SHP77 (cell line): ENCODE measurements at regions not wholly inside any gene's neighbourhood (a gene's known extent, or its start where the extent isn't known, plus 50 kb on each side); places are given as distances from the start of the nearest gene placed in this dataset.

Experiments used
- DNase-seq, 2 experiments: peaks; one replicate each; lab custom pipeline; 2025; lab: John Stamatoyannopoulos, UW

DNA sequence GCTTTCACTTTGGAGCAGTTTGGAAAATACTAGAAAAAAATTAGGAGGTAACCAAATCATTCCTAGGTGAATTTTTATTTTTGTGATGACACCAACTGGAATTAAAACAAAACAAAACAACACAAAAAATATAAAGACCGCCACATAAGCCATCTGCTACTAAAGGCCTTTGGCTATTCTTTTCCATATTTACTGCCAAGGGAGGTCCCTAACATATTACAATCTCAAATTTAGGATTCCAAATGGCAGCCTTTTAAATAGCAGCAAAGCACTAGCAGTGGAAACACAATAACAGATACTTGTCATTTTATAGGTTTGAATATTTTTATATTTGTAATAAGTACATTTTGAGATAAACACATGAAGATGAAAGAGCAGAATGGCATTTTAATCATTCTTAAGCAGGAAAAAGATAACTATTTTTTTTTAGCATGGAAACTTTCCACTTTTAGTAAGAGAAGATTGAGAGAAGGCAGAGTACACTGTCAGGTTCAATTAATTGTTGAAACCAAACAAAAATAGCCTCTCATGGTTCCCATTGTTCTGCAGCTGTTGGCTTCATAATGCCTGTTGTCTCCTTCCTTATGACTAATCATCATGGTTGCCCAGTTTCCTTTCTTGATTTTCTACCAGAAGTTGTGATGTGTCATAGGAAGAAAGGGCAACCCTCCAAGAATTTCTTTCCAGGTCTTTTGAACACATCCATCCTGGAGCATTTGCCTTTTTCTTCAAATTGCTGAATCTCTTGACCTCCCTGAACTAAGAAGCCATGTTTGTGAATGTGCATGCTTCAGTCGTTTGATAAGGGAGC, 219.0 kb upstream of the EMCN start:
- DNase-seq, result no peak

DNA sequence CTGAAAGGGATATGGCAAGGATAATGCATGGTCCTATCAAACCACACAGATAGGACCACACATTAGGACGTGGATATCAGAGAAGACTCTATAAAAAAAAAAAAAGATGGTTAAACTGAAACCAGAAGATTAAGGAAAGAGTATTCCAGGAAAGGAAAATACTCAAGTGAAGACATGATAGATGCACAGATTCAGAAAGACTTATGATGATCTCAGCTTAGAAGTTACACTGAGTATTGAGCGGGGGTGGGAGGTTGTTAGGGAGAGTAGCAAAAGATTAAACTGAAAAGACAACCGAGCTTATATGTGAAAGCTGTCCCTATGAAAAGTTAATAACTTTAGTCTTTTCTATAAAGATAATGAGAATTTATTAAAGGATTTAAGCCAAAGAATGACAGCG, 211.0 kb upstream of the EMCN start:
- DNase-seq, result no peak

DNA sequence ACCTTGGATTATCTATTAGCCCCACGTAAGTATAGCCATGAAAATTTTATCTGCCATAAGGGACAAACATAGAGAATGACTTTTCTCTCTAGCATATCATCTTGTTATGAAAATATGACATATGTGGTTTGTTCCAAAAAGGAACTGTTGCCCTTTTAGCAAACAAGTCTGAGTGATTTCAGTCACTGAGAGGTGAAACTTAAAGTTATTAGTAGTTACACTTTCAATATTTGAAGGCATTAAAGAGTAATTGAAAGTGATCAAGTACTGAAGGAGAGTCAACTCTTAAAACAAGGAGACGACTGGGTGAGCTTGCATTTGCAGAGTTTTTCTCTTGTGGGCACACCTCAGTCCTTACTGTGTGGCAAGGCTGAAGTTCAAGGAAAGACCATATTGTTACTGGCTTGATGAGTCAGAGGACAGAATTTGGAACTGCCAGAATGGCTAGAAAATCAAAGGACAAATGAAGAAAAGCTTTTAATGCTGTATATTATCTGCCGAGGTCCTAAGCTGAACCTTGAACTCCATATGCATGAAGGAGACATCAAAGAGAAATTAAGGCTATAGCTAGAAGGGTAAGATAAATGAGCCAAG, 205.1 kb upstream of the EMCN start:
- no peak for DNase-seq

DNA sequence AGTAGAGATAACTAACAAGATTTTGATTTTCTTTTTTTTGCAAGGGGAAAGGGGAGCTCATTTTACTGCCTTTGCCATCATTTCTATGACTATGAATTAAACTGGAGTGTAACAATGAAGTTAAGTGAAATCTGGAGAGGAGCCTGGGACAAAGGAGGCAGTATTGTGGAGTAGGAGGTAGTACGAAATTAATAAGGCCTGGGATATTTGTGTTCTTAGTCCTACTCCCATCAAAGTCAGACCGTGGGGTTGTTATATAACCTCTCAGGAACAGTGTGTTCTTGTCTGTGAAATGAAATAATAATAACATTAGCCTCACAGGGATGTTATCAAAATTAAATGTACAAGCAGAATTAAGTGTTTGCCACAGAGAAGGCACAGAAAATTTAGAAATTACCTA, 204.3 kb upstream of the EMCN start:
- DNase-seq, result no peak

DNA sequence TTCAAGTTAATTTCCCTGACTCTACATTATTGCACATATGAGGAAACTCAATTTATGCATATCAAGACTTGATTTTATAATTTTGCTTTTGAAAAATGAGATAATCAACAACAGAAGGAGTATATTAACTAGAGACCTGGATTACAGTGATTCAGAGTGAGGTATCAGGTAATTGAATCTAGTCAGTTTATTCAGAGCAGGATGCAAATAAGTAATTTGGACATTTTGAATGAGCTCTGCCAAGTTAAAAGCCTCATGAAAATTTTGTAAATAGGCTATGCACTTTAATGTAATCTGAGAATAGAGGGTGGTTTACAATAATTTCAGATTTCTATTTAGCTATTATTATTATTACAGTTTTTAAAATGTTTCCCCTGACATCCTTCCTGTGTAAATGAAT, 203.7 kb upstream of the EMCN start:
- DNase-seq, result no peak

DNA sequence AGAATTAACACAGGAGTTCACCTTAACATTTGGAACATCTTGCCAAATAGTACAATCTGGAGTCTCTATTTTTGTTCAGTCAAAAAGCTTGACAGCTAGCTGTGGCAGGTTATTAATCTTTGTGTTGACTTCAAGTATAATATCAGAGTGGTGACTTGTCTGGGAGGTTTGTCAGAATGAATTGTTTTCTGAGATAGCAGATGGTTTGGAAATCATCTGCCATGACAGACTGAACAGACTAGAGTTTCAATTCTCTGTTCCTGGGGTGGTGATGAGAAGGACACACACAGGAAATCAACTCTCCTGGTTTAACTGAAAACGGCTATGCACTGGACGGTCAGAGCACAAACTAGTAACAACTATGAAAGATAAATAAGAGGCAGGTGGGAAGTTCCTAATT, 203.3 kb upstream of the EMCN start:
- no peak for DNase-seq

DNA sequence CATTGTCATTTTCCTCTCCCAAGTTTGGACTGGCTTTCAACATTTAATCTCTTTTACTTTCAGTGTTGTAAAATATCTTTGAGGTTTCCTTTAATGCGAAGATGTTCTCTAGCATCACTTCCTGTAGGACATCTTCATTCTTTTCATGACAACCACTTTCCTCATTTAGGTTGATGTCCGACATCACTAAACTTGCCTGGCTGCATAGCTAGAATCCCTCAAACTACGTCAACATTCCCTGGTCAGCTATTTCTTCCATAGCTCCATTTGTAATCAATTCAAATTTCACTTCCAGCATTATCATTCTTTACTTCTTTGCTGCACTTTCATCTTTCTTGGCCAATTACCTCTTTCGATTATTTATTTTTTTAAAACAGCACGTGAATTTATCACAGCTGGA, 198.6 kb upstream of the EMCN start:
- DNase-seq, result no peak

DNA sequence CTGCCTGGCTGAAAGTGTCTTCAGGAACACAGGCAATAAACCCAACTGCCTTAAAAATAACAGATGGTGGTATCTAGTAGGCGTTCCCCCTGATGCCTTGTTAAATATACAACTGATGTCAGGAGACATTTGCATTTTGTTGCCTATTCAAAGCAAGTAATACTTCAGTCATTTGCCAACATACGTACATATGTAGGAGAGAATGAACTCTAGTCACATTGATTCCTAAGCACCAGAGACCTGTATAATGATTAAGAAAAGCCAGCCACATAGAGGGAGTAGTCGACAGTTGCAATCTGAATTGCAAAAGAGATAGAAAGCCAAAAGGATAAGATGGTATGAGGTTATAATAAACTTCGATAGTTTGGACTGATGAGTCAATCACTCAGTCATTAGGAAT, 191.0 kb upstream of the EMCN start:
- DNase-seq, result no peak

DNA sequence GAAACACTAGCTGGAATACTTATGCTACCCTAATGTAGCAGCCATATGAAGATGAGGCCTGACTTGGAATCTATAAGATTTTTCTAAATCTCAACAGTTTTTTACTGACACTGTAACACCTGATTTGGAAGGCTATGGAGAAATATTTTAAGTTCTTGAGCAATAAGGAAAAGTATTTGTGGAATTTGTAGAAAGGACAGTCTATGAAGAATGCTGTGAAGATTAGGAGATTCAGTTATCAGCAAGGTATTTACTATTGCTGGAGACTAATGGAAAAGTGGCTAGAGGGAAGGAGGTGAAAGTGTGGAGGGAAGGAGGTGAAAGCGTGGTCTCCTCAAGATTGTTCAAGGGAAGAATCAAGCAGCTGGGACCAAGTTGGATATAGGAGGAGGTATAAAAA, 190.0 kb upstream of the EMCN start:
- DNase-seq, result no peak

DNA sequence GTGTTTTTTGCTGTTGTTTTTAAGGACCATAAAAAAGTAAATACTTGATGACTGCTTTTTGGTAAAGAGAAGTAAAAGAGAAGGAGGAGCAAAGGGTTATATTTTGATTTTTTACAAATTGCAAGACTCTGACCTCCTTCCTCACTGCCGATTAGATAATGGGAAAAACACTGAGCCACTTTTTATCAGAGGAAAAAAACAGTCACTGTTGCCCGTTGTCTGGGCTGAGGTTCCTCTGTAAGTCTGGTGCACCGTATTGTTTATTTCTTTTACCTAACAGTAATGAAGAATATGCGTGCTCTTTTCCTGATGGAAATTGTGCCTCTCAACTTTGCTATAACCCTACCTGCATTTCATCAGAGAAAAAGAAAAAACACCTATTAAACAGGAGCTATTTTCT, 178.7 kb upstream of the EMCN start:
- no peak for DNase-seq

DNA sequence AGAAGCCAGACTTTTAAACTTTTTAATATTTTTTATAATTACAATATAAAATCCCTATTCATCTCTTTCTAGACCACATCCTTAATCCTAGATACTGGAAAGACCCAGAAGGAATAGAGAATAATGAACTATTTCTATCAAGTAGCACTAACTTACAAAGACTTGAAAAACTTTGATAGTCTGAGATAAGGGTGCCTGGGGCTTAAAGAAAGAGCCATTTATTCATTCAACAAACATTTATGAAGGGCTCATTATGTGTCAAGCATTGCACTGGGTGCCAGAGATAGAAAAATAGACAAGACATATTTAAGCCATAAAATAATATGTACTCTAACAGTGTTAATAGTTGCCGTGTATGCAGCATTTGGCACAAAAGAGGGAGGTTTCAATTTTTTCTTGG, 178.0 kb upstream of the EMCN start:
- no peak for DNase-seq

DNA sequence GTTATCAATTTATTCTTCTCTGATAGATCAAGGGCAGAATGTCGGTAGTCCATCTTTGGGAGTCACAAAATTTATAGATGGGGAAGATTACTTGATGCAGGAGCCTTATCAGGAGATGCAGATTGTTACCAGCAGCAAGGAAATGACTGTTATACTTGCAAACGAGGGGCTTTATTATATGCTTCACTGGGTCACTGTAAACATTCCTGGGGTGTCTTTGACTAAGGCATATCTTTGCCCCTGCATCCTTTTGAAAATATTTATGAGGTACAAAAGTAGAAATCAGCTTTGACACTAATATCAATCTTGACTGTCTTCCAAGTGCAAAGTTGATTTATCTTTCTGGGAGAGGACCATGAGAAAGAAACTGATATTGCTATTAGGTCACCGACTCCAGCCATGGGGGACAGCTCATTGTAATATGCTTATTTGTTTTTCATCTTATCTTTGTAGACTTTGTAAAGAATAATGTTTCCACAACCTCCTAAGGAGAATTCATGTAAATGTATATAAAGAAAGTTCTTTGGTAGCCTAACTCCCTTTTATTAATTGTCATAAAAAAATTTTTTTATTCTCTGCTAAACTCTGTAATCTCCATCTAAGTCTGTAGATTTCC, 177.3 kb upstream of the EMCN start:
- no peak for DNase-seq

DNA sequence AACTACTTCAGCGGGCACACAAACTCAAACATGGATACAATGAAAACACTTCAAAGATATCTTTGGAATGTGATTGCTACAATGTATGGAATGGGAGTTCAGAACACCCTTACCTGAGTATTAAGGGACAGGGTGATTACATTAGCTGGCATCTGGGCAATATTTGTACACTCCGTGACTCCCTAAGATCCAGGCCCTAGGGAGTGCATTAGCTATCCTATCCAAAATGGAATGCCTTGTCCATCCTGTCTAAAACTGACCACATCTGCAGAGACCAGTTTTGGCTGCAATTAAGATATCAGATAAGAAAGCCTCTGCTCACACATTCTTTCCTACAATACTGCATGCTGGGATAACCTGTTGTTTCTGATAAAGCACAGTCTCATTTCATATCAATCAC, 176.6 kb upstream of the EMCN start:
- no peak for DNase-seq

DNA sequence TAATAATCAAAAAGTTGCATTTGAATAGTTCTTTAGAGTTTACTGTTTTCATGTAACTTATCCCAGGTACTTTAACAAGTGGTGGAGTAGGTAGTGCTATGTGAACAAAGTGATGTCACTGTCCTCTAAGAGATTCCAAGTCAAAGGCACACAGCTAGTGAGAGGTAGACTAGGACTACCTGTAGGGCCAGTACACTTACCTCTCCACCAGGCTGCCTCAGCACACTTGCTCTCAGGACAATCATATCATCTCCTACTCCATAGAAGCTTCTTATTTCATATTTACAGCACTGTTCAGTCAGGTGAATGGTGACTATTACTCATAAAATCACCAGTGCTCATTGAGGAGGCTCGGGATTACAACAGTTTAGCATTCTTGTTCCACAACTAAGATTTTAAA, 173.0 kb upstream of the EMCN start:
- no peak for DNase-seq

DNA sequence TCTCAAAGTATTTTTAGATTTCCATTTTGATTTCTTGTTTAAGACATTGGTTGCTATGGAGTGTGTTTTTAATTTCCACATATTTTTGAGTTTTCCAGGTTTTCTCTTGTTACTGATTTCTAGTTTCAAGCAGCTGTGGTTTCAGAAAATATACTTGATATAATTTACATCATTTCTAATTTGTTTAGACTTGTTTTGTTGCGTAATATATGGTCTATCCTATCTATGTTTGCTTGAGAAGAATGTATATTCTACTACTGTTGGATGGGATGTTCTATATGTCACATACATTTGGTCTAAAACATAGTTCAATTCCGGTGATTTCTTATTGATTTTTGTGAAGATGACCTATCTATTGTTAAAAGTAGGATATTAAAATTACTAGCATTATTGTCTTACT, 170.5 kb upstream of the EMCN start:
- DNase-seq, result no peak

DNA sequence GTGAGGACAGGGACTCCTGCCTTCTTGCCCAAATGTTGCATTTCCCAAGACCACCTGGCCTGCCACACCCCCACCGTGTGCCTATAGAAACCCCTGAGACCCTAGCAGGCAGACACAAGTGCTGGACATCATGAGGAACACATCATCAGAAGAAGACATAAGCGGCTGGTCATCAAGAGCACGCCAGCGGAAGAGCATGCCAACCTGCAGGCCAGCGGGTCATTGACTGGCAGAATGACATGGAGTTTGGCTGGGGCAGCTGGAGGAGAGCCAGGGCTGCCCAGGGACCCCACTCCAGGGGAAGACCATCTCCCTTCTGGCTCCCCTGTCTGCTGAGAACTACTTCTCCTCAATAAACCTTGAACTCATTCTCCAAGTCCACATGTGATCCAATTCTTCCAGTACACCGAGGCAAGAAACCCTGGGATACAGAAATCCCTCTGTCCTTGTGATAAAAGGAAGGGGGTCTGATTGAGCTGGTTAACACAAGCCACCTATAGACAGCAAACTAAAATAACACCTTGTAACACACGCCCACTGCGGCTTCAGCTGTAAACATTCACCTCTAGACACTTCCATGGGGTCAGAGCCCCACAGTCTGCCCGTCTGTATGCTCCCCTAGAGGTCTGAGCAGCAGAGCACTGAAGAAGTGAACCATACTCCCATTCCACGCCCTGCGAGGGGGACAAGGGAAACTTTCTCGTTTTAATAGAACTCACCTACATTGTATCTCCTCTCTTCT, 164.8 kb upstream of the EMCN start:
- no peak for DNase-seq

DNA sequence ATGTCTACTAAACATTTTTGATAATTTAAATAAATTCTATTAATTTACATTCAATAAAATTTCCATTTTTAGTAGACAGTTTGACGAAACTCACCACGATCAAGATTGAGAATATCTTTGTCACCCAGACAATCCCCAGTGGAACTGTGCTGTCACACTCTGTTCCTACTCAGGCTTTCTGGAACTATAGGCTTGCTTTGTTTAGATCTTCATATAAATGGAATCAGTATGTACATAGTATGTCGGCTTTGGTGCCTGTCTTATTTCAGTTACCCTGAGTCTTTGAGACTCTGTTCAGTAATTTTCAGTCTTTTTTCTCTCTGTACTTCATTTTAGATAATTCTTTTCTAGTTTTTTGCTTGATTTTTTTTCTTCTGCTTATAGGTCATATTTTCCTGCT, 163.5 kb upstream of the EMCN start:
- no peak for DNase-seq

DNA sequence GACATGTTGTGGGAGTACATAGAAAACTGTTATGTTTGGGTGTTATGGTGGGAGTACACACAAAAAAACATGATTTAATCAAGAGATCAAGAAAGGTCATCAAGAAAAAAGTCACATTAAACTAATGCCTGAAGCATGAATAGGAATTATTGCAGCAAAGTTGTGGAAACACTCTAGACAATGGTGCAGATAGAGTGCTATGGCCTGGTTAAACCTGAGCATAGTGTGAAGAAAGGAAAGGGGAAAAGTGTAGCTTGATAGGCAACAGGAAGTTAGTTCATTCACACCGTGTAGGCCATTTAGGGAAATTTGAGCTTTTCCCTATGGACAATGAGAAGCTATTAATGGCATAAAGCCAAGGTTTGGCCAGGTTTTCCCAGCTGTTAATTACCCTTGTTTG, 162.1 kb upstream of the EMCN start:
- DNase-seq, result no peak

DNA sequence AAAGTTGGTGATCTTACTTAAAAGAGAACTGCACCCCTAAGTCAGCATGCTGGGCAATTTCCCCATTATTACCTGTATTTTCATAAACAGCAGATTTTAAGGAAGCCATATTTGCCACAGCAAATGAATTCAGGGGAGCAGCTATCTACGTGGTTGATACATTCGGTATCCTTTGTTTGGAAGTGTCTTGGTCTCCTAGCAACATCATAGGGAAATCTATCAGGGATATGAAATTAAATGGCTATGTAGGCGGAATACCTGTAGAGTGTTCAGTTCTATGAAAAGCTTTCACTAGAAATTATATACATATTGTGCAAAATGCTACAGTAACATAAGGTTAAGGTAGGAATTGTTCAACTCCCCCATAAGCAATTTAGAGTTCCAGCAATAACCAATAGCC, 157.2 kb upstream of the EMCN start:
- DNase-seq, result no peak

DNA sequence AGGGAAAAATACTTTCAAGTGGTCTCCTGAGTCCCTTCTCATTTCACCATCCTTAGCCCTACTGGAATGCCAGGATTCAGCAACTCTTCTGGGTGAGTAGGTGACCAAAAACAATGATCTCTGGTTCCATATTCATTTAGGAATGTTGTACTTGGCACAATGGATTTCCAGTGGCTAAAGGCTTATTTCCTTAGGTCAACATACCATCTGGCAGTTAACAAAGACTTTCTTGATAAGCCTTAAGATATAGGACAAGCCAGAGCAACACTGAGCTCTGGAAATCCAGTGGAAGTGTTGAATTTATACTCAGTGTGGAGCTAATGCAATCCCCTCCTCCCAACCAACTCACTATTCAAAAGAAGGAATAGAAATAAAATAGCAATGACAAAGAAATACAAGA, 139.4 kb upstream of the EMCN start:
- DNase-seq, result no peak

DNA sequence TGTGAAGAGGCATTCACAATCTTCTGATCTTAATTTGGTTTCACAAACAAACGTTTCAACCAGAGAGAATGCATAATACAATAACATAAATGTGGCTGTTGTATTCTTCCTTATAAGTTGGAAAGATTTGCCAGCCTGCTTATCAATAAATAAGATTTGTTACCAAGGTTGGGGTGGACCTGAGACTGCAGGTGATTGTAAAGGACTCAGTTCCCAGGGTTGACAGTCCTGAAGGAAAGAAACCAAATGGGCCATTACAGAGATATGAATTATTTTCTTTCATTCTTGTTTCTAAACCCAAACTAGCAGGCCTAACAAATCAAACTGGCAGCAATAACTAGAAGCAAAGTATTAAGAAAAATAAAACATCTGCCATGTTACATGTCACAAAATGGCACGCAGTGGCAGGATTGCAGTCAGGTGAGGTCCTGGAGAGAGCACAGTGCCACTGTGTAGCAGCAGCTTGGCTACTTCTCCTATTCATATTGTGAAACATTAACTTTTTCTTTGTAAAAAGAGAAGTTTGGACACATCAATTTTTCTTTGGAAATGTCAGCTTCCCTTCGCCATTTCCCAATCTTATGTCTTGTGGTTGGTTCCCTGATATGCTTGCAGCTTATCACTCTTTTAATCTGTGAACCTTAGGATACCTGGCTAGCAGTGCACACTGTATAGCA, 133.8 kb upstream of the EMCN start:
- DNase-seq, result no peak

DNA sequence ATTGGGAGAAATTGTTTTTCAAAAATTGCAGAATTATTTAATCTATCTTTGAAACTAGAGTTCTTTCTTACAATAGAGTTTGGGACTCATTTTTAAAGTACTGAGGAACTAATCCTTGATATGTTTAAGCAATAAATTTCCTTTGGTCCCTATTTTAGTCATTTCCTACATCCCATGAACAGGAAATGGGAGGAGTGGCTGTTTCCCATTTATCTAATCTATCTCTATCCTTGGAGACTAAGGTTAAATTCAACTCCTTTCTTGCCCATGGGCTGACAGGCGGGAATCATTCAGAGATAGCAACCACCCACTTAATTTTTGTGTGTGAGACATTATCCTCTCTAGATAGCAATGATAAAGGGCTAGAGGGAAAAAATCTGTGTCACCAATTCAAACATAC, 131.6 kb upstream of the EMCN start:
- DNase-seq, result no peak
